PC-9 (cell line): ENCODE measurements at regions not wholly inside any gene's neighbourhood (a gene's known extent, or its start where the extent isn't known, plus 50 kb on each side); places are given as distances from the start of the nearest gene placed in this dataset.

Source experiments
- BruUV-seq: library from RNA; stranded (reverse); fragments of 400-500 nt; replicated peaks from 2 replicates; lab custom pipeline; 2021; lab: Mats Ljungman, UMichigan
- CTCF ChIA-PET: fragments of 300-600 bp; sonication (Branson Sonifier 250); formaldehyde crosslinking; loops from one replicate; lab custom pipeline; 2022; ENCODE audit warnings: antibody characterized with exemption; lab: Charles Lee
- POLR2A ChIA-PET: fragments of 300-600 bp; sonication (Branson Sonifier 250); formaldehyde crosslinking; loops from one replicate; lab custom pipeline; 2022; ENCODE audit warnings: antibody characterized with exemption; ENCODE audit not compliant: unreplicated experiment; lab: Charles Lee
- DNase-seq, 2 experiments: peaks; one replicate each; pipeline versions ENCODE4 v3.0.0 to v3.0.0-alpha.2; 2015 to 2022; ENCODE audit warnings: mixed read lengths in 1 of 2
- H2AFZ ChIP-seq: fragments of 200-600 bp; sonication (generic); 2 replicates; pipeline ENCODE4 v1.8.1; 2017; ENCODE audit warnings: antibody characterized with exemption
- H3F3A ChIP-seq: fragments of 200-600 bp; sonication (generic); 2 replicates; pipeline ENCODE4 v1.8.1; 2017; ENCODE audit warnings: antibody characterized with exemption, mild to moderate bottlenecking, low read depth; ENCODE audit not compliant: insufficient read depth
- H3K27ac ChIP-seq: fragments of 200-600 bp; sonication (generic); 2 replicates; pipeline ENCODE4 v1.6.1; 2016; ENCODE audit warnings: mixed run types
- H3K27me3 ChIP-seq: fragments of 200-600 bp; sonication (generic); 2 replicates; pipeline ENCODE4 v1.6.1; 2016; ENCODE audit warnings: low read depth, mixed run types; ENCODE audit not compliant: insufficient read depth
- H3K36me3 ChIP-seq: fragments of 200-600 bp; sonication (generic); 2 replicates; pipeline ENCODE4 v1.6.1; 2016; ENCODE audit warnings: low read depth, mixed run types
- H3K4me1 ChIP-seq: fragments of 200-600 bp; sonication (generic); replicated peaks from 2 replicates; pipeline ENCODE4 v1.6.1; 2016; ENCODE audit warnings: mixed run types; ENCODE audit not compliant: insufficient read depth
- H3K4me2 ChIP-seq: fragments of 200-600 bp; sonication (generic); 2 replicates; pipeline ENCODE4 v1.6.1; 2017; ENCODE audit warnings: mixed run types
- H3K4me3 ChIP-seq: fragments of 200-600 bp; sonication (generic); 2 replicates; pipeline ENCODE4 v1.6.1; 2016; ENCODE audit warnings: mixed run types
- H3K79me2 ChIP-seq: fragments of 200-600 bp; sonication (generic); 2 replicates; pipeline ENCODE4 v1.6.1; 2017; ENCODE audit warnings: low read depth, mixed run types
- H3K9me2 ChIP-seq: fragments of 200-600 bp; sonication (generic); 2 replicates; pipeline ENCODE4 v1.8.1; 2017; ENCODE audit warnings: mild to moderate bottlenecking; ENCODE audit not compliant: insufficient read depth
- H3K9me3 ChIP-seq: fragments of 200-600 bp; sonication (generic); 2 replicates; pipeline ENCODE4 v1.8.1; 2016; ENCODE audit warnings: low read depth; ENCODE audit not compliant: insufficient read depth
- H4K20me1 ChIP-seq: fragments of 200-600 bp; sonication (generic); 2 replicates; pipeline ENCODE4 v1.8.1; 2017; ENCODE audit not compliant: insufficient read depth
- EZH2 ChIP-seq: fragments of 200-600 bp; sonication (generic); IDR thresholded peaks from 2 replicates; pipeline ENCODE4 v1.8.0; 2017; ENCODE audit warnings: antibody characterized with exemption, low read depth
- intact Hi-C: fragments of 100-400 bp; cut with micrococcal nuclease; formaldehyde crosslinking; loops from one replicate; pipeline ENCODE4 v1.10.0; 2022; ENCODE audit not compliant: unreplicated experiment
- TF ChIP-seq, protein P1 (sequence below): fragments of 200-600 bp; sonication (generic); conservative IDR thresholded peaks from 2 replicates; pipeline ENCODE4 v1.6.1; 2017; ENCODE audit warnings: mixed run types, antibody characterized with exemption, mild to moderate bottlenecking, moderate library complexity

DNA sequence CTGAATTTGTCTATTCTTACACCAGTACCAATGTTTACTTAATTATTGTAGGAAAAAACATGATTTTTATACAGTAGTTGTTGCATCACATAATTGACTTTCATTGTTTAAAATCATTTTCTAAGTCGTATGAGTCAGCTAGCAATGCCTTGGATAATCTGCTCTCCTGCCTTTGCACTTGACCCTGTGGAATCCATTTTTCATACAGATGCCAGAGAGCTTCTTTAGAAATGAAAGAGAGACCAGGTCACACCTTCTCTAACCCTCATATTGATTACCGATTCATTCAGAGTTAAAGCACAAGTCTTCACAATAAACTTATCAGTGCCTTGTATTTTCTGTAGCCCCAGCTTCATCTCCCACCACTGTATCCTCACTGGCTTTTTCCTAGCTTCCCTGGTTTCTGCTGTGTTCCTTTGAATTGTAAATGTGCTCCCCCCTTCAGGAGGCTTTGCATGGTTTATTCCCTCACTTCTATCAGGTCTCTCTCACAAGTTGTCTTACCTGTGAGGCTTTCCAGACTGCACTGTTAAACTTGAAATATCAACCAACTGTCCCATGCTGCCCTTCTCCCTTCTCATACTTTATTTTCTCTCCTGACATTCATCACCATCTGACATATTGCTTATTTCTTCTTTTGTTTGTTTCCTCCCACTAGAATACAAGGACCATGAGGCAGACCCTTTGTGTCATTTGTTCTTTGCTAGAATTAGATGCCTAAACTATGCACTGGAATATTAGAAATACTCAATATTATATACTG, 662.0 kb upstream of the GBE1 start:
- Histone ChIP-seq H3K4me1 (no peaks in the 10 kb centered on the region), H3K9me3 (no peaks in the 10 kb centered on the region), H3K79me2 (no peaks in the 10 kb centered on the region), H3K4me3 (no peak overlapping the region), H3K9me2 (no peaks in the 10 kb centered on the region), H3K4me2 (no peak overlapping the region), H3K36me3 (no peaks in the 10 kb centered on the region), H3K27ac (no peak overlapping the region), H3F3A (no peaks in the 10 kb centered on the region), H2AFZ (no peak overlapping the region), H4K20me1 (no peaks in the 10 kb centered on the region), H3K27me3 (no peaks in the 10 kb centered on the region)
- intact Hi-C loops: no loop called here
- ChIA-PET POLR2A (no interaction called here), CTCF (no interaction called here)
- TF ChIP-seq, protein P1, sequence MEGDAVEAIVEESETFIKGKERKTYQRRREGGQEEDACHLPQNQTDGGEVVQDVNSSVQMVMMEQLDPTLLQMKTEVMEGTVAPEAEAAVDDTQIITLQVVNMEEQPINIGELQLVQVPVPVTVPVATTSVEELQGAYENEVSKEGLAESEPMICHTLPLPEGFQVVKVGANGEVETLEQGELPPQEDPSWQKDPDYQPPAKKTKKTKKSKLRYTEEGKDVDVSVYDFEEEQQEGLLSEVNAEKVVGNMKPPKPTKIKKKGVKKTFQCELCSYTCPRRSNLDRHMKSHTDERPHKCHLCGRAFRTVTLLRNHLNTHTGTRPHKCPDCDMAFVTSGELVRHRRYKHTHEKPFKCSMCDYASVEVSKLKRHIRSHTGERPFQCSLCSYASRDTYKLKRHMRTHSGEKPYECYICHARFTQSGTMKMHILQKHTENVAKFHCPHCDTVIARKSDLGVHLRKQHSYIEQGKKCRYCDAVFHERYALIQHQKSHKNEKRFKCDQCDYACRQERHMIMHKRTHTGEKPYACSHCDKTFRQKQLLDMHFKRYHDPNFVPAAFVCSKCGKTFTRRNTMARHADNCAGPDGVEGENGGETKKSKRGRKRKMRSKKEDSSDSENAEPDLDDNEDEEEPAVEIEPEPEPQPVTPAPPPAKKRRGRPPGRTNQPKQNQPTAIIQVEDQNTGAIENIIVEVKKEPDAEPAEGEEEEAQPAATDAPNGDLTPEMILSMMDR: no peak
- TF ChIP-seq EZH2: no peak
- no peak for DNase-seq
- BruUV-seq: no TSS peak

DNA sequence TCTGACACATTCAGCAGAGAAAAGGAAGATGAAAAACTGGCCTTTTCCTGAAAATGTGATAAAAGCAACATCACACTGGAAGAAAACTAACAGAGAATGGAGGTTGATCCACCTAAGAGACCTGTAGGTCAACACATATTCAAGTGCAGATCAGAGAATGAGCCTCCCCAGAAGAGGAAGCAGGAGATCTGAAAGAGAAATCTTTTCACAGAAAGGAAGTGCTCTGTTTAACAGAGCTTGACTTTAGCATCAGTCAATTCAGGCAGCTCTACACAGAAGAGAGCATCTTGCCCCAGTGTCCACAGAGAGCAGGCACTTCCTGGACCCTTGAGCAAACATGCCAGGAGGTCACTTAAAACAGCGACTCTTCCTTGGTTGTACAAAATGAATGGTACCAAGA, 655.4 kb upstream of the GBE1 start:
- Histone ChIP-seq H3K4me3 (no peak overlapping the region), H3K4me2 (no peak overlapping the region), H4K20me1 (no peaks in the 10 kb centered on the region), H3K9me3 (no peaks in the 10 kb centered on the region), H2AFZ (no peak overlapping the region), H3K36me3 (no peaks in the 10 kb centered on the region), H3K27ac (no peak overlapping the region), H3F3A (no peaks in the 10 kb centered on the region), H3K27me3 (no peaks in the 10 kb centered on the region), H3K9me2 (no peaks in the 10 kb centered on the region), H3K4me1 (no peaks in the 10 kb centered on the region), H3K79me2 (no peaks in the 10 kb centered on the region)
- TF ChIP-seq, protein P1: no peak
- DNase-seq: no peak
- POLR2A ChIA-PET: no interaction called here
- intact Hi-C loops: no loop called here
- CTCF ChIA-PET: no interaction called here
- BruUV-seq: no TSS peak

- Histone ChIP-seq H3K27me3 (no peaks in the 10 kb centered on the region), H3K36me3 (no peaks in the 10 kb centered on the region), H3K4me2 (no peak overlapping the region), H3K4me3 (no peak overlapping the region), H4K20me1 (no peaks in the 10 kb centered on the region), H2AFZ (no peak overlapping the region), H3K9me3 (no peaks in the 10 kb centered on the region), H3K4me1 (no peaks in the 10 kb centered on the region), H3K79me2 (no peaks in the 10 kb centered on the region), H3K9me2 (no peaks in the 10 kb centered on the region), H3K27ac (no peak overlapping the region), H3F3A (no peaks in the 10 kb centered on the region)
- TF ChIP-seq EZH2: no peak
- TF ChIP-seq, protein P1: no peak
- no peak for DNase-seq
- intact Hi-C loops: no loop called here
- BruUV-seq: no TSS peak
- POLR2A ChIA-PET: no interaction called here
- CTCF ChIA-PET: no interaction called here
Measured at GRCh38 chr3:82416349-82416748, 654.9 kb upstream of the GBE1 start.
